Transverse colon (tissue), 4 donors: ENCODE measurements at regions not wholly inside any gene's neighbourhood (a gene's known extent, or its start where the extent isn't known, plus 50 kb on each side); places are given as distances from the start of the nearest gene placed in this dataset.

Source experiments
- DNase-seq: peaks from one replicate; pipeline ENCODE4 v3.0.0-alpha.2; 2019
- H3K27ac ChIP-seq, 4 donors: fragments of 200-600 bp; sonication (generic); 2 replicates each; pipeline ENCODE4 v1.5.1; 2016 to 2018; ENCODE audit warnings: inconsistent platforms in 4 of 4
- H3K27me3 ChIP-seq: fragments of 200-600 bp; sonication (generic); 2 replicates; pipeline ENCODE4 v1.5.1; 2017; ENCODE audit warnings: inconsistent platforms
- H3K36me3 ChIP-seq, 4 donors: fragments of 200-600 bp; sonication (generic); 2 replicates each; pipeline ENCODE4 v1.5.1; 2017 to 2019; ENCODE audit warnings: inconsistent platforms in 4 of 4
- H3K4me1 ChIP-seq, 4 donors: fragments of 200-600 bp; sonication (generic); 2 replicates each; pipeline ENCODE4 v1.5.1; 2017 to 2020; ENCODE audit warnings: inconsistent platforms in 4 of 4
- H3K4me3 ChIP-seq, 4 donors: fragments of 200-600 bp; sonication (generic); 1 replicate in 1 of 4; 2 replicates in 3 of 4; pipeline versions ENCODE4 v1.5.1 to v1.6.1; 2017 to 2019; ENCODE audit warnings: inconsistent platforms in 4 of 4
- H3K9me3 ChIP-seq, 2 donors: fragments of 200-600 bp; sonication (generic); 2 replicates each; pipeline ENCODE4 v1.5.1; 2017 to 2019; ENCODE audit warnings: inconsistent platforms in 2 of 2
- CTCF ChIP-seq, 5 experiments: fragments of 200-600 bp in 3 of 5; fragments of 450-650 bp in 2 of 5; sonication (generic) in 3 of 5; IDR thresholded peaks; 1 replicate in 2 of 5; 2 replicates in 3 of 5; pipeline ENCODE4 v1.5.1; 2016 to 2017; ENCODE audit warnings: antibody characterized with exemption in 5 of 5, inconsistent platforms in 3 of 5, mild to moderate bottlenecking in 2 of 5, moderate library complexity in 1 of 5
- EP300 ChIP-seq: sonication (generic); formaldehyde crosslinking; IDR thresholded peaks from one replicate; pipeline ENCODE4 v1.6.1; 2017; ENCODE audit warnings: antibody characterized with exemption, low read depth
- POLR2A ChIP-seq: fragments of 450-650 bp; IDR thresholded peaks from one replicate; pipeline ENCODE4 v1.6.1; 2016; ENCODE audit warnings: antibody characterized with exemption, mild to moderate bottlenecking, moderate library complexity
- POLR2AphosphoS5 ChIP-seq, 3 donors: sonication (generic); formaldehyde crosslinking; IDR thresholded peaks; one replicate each; pipeline ENCODE4 v1.6.1; 2016; ENCODE audit warnings: antibody characterized with exemption in 3 of 3
- whole genome bisulfite sequencing, 2 donors: methylation state at CpG; one replicate each; pipeline ENCODE4 v1.1.5; 2018; ENCODE audit warnings: low coverage in 1 of 2; 5-methylcytosine and 5-hydroxymethylcytosine counted together
- in situ Hi-C, 4 donors: fragments of 200-750 bp; cut with MboI; loops; one replicate each; pipeline versions ENCODE4 v1.15.0 to v1.15.1; 2017; ENCODE audit warnings: low sequenced_read_pairs in 3 of 4, low pct_ligation_motif_present in 1 of 4, low pct_unique_long_range_greater_than_20kb in 1 of 4
- intact Hi-C: fragments of 100-400 bp; cut with DNase I; formaldehyde crosslinking; loops from one replicate; pipeline ENCODE4 v1.15.1; 2023; ENCODE audit warnings: low total_unique reads

- WGBS, 2 donors, result 63 to 67% methylated on average over 6 of the region's 6 CpGs
- no peak overlapping the region for H3K4me3 ChIP-seq
- DNase-seq, result no peak
- intact Hi-C loops (no loop called here), in situ Hi-C loops (no loop called here)
- H3K36me3 ChIP-seq, result no peaks in the 10 kb centered on the region
- no peaks in the 10 kb centered on the region for H3K4me1 ChIP-seq
- H3K27me3 ChIP-seq, result no peaks in the 10 kb centered on the region
- H3K27ac ChIP-seq, result no peak overlapping the region
- TF ChIP-seq POLR2A (no peak), CTCF (IDR thresholded peaks at IDR 0.05) (no peak)
- H3K9me3 ChIP-seq, result no peaks in the 10 kb centered on the region
These were observed 193.4 kb upstream of the STEAP4 start for GRCh38 chr7:88500131-88500530.

GRCh38 chr7:88495881-88496725, 189.4 kb upstream of the STEAP4 start:
- in situ Hi-C loops, result no loop called here
- Histone ChIP-seq H3K27me3 (no peaks in the 10 kb centered on the region), H3K36me3 (no peaks in the 10 kb centered on the region), H3K9me3 (no peaks in the 10 kb centered on the region), H3K27ac (no peak overlapping the region), H3K4me1 (no peaks in the 10 kb centered on the region), H3K4me3 (no peak overlapping the region)
- TF ChIP-seq EP300 (no peak), POLR2A (no peak), POLR2AphosphoS5 (IDR thresholded peaks at IDR 0.05) (no peak), CTCF (IDR thresholded peaks at IDR 0.05) (no peak)
- intact Hi-C loops, result no loop called here
- WGBS, 2 donors, result 59 to 62% methylated on average over 8 of the region's 8 CpGs
- DNase-seq, result no peak

GRCh38 chr7:88492153-88492552, 185.5 kb upstream of the STEAP4 start:
- intact Hi-C loops, result no loop called here
- TF ChIP-seq POLR2AphosphoS5 (IDR thresholded peaks at IDR 0.05), result no peak
- TF ChIP-seq EP300, result no peak
- TF ChIP-seq CTCF (IDR thresholded peaks at IDR 0.05), result no peak

GRCh38 chr7:88490874-88491273, 184.2 kb upstream of the STEAP4 start:
- H3K4me1 ChIP-seq, result no peaks in the 10 kb centered on the region
- H3K27me3 ChIP-seq, result no peaks in the 10 kb centered on the region
- TF ChIP-seq CTCF (IDR thresholded peaks at IDR 0.05), result no peak
- no peak for TF ChIP-seq POLR2AphosphoS5 (IDR thresholded peaks at IDR 0.05)
- TF ChIP-seq POLR2A, result no peak
- TF ChIP-seq EP300, result no peak
- in situ Hi-C loops (no loop called here), intact Hi-C loops (no loop called here)
- H3K9me3 ChIP-seq, result no peaks in the 10 kb centered on the region
- no peak for DNase-seq
- no peaks in the 10 kb centered on the region for H3K36me3 ChIP-seq
- no peak overlapping the region for H3K27ac ChIP-seq
- no peak overlapping the region for H3K4me3 ChIP-seq
- 79 to 86% methylated on average over 3 of the region's 3 CpGs for WGBS, 2 donors

More at GRCh38 chr7:88492153-88492552, 185.5 kb upstream of the STEAP4 start:
- in situ Hi-C loops, result no loop called here
- Histone ChIP-seq H3K9me3 (no peaks in the 10 kb centered on the region), H3K27ac (no peak overlapping the region), H3K4me3 (no peak overlapping the region), H3K4me1 (no peaks in the 10 kb centered on the region), H3K36me3 (no peaks in the 10 kb centered on the region), H3K27me3 (no peaks in the 10 kb centered on the region)
- no peak for DNase-seq
